Heart left ventricle (tissue), 16 donors: ENCODE measurements at regions not wholly inside any gene's neighbourhood (a gene's known extent, or its start where the extent isn't known, plus 50 kb on each side); places are given as distances from the start of the nearest gene placed in this dataset.

Experiments
- ATAC-seq, 4 donors: fragments of 200-7000 bp; cut with Tn5 transposase; one replicate each; pipeline ENCODE4 v1.9.1; 2020 to 2022; ENCODE audit warnings: moderate library complexity in 4 of 4, mild to moderate bottlenecking in 3 of 4, moderate number of reproducible peaks in 1 of 4
- DNase-seq, 5 donors: peaks; one replicate each; pipeline ENCODE4 v3.0.0-alpha.2; 2020
- H3K27ac ChIP-seq, 12 donors: fragments of 200-600 bp; sonication (generic) in 4 of 12; one replicate each; pipeline versions ENCODE4 v1.5.0 to v1.8.0; 2016 to 2022; ENCODE audit warnings: mild to moderate bottlenecking in 2 of 12
- H3K27me3 ChIP-seq, 9 donors: fragments of 200-600 bp; sonication (generic) in 2 of 9; one replicate each; pipeline versions ENCODE4 v1.5.1 to v1.8.0; 2016 to 2022; ENCODE audit warnings: mild to moderate bottlenecking in 3 of 9
- H3K36me3 ChIP-seq, 9 donors: fragments of 200-600 bp; sonication (generic) in 2 of 9; one replicate each; pipeline versions ENCODE4 v1.5.0 to v1.8.0; 2018 to 2022; ENCODE audit warnings: mild to moderate bottlenecking in 2 of 9
- H3K4me1 ChIP-seq, 12 donors: fragments of 200-600 bp; sonication (generic) in 4 of 12; one replicate each; pipeline versions ENCODE4 v1.5.0 to v1.8.0; 2016 to 2022; ENCODE audit warnings: mild to moderate bottlenecking in 3 of 12
- H3K4me3 ChIP-seq, 12 donors: fragments of 200-600 bp; sonication (generic) in 4 of 12; one replicate each; pipeline versions ENCODE4 v1.5.0 to v1.8.0; 2017 to 2022; ENCODE audit warnings: mild to moderate bottlenecking in 9 of 12, moderate library complexity in 4 of 12
- H3K9me3 ChIP-seq, 12 donors: fragments of 200-600 bp; sonication (generic) in 4 of 12; one replicate each; pipeline versions ENCODE4 v1.5.0 to v1.8.0; 2016 to 2022; ENCODE audit warnings: mild to moderate bottlenecking in 1 of 12
- CTCF ChIP-seq, 12 donors: fragments of 200-600 bp; sonication (generic) in 4 of 12; IDR thresholded peaks; one replicate each; pipeline versions ENCODE4 v1.5.0 to v1.8.0; 2018 to 2022; ENCODE audit warnings: antibody characterized with exemption in 12 of 12, mild to moderate bottlenecking in 5 of 12
- POLR2A ChIP-seq, 2 donors: fragments of 450-650 bp; IDR thresholded peaks; one replicate each; pipeline ENCODE4 v1.6.1; 2017; ENCODE audit warnings: antibody characterized with exemption in 2 of 2, mild to moderate bottlenecking in 2 of 2, moderate library complexity in 2 of 2
- whole genome bisulfite sequencing, 4 donors: extraction: QIAGEN DNeasy Blood & Tissue Kit in 2 of 4; methylation state at CpG; one replicate each; pipeline versions ENCODE4 v1.1.5 to v1.1.7; 2013 to 2018; 5-methylcytosine and 5-hydroxymethylcytosine counted together
- intact Hi-C, 10 donors: fragments of 100-400 bp; cut with DNase I; formaldehyde crosslinking; loops; one replicate each; pipeline versions ENCODE4 v1.11.1 to v1.14.2; 2022
- donor health status: ischemic (EF 13 %, LVEDD 7.1; RV severe dilation, severe dysfunction).
- donor health status: healthy with polysubstance abuse.
- donor health status: DM: no; HTN: yes; CAD: no.
- donor health status: DM: no; HTN: no; CAD: no.
- donor health status: ischemic (EF 25% LVEDD 6.9; RV normal size, moderate dysfunction).
- donor health status: ischemic (EF 25% LVEDD 5.7; RV mildly dilated, moderate dysfunction).
- donor health status: healthy.
- donor health status: DM: yes; HTN: yes; CAD: no.
- donor health status: ischemic (EF 35%, LVEDD 5.7; RV mildly dilated, moderate dysfunction).
- donor health status: nonischemic (EF 11% LVEDD 7.7; RV severe dilation, severe dysfunction).
- donor health status: DM: yes; HTN: yes; CAD: no.
- donor health status: PGD.
- donor health status: ischemic (EF 29% LVEDD 5.4; RV normal size, mild dysfunction).
- donor health status: nonischemic (EF 23%, LVEDD 6.1; RV moderate dilation, normal function).

GRCh38 chr12:83476695-83477690 lies 790.3 kb downstream of the TMTC2 start:
- H3K36me3 ChIP-seq, result no peaks in the 10 kb centered on the region
- intact Hi-C loops, result no loop called here
- TF ChIP-seq CTCF (IDR thresholded peaks at IDR 0.05) (no peak), POLR2A (IDR thresholded peaks at IDR 0.05) (no peak)
- H3K4me3 ChIP-seq, result no peak overlapping the region
- H3K27ac ChIP-seq, result peak overlapping the region in 6 of 12 donors; percentile 29 to 58 (median 42)
- peaks cover 0 to 4% (median 0%) of the 10 kb centered on the region in 12 donors for H3K9me3 ChIP-seq
- DNase-seq (no peak), ATAC-seq (no peak)
- no peaks in the 10 kb centered on the region for H3K27me3 ChIP-seq
- 59 to 65% (median 62%) methylated on average over 2 of the region's 2 CpGs for WGBS, 4 donors
- H3K4me1 ChIP-seq, result peaks cover 0 to 11% (median 0%) of the 10 kb centered on the region in 12 donors

GRCh38 chr12:83476006-83476405 lies 789.3 kb downstream of the TMTC2 start:
- TF ChIP-seq CTCF (IDR thresholded peaks at IDR 0.05), result no peak
- no peak for TF ChIP-seq POLR2A (IDR thresholded peaks at IDR 0.05)
- H3K27me3 ChIP-seq, result no peaks in the 10 kb centered on the region
- no peaks in the 10 kb centered on the region for H3K9me3 ChIP-seq
- DNase-seq (no peak), ATAC-seq (no peak)
- H3K4me1 ChIP-seq, result peaks cover 0 to 11% (median 0%) of the 10 kb centered on the region in 12 donors
- WGBS, 4 donors, result 89 to 100% (median 91%) methylated on average over 1 of the region's 1 CpG
- H3K27ac ChIP-seq, result no peak overlapping the region
- intact Hi-C loops, result no loop called here
- no peak overlapping the region for H3K4me3 ChIP-seq
- H3K36me3 ChIP-seq, result no peaks in the 10 kb centered on the region

GRCh38 chr12:83474369-83474768 lies 787.7 kb downstream of the TMTC2 start:
- no peak for DNase-seq
- intact Hi-C loops, result no loop called here
- ATAC-seq, result no peak
- Histone ChIP-seq H3K9me3 (no peaks in the 10 kb centered on the region), H3K4me1 (peaks cover 0 to 11% (median 0%) of the 10 kb centered on the region in 12 donors), H3K36me3 (no peaks in the 10 kb centered on the region), H3K4me3 (no peak overlapping the region), H3K27me3 (no peaks in the 10 kb centered on the region), H3K27ac (no peak overlapping the region)
- 77 to 86% (median 81%) methylated on average over 2 of the region's 2 CpGs for WGBS, 4 donors
- no peak for TF ChIP-seq POLR2A (IDR thresholded peaks at IDR 0.05)
- no peak for TF ChIP-seq CTCF (IDR thresholded peaks at IDR 0.05)

GRCh38 chr12:83473408-83474095 lies 786.8 kb downstream of the TMTC2 start:
- H3K4me1 ChIP-seq, result peaks cover 0 to 11% (median 0%) of the 10 kb centered on the region in 12 donors
- WGBS, 4 donors, result 61 to 86% (median 70%) methylated on average over 3 of the region's 3 CpGs
- TF ChIP-seq CTCF (IDR thresholded peaks at IDR 0.05) (no peak), POLR2A (IDR thresholded peaks at IDR 0.05) (no peak)
- intact Hi-C loops, result no loop called here
- no peaks in the 10 kb centered on the region for H3K9me3 ChIP-seq
- ATAC-seq (no peak), DNase-seq (no peak)
- H3K36me3 ChIP-seq, result no peaks in the 10 kb centered on the region
- H3K27ac ChIP-seq, result no peak overlapping the region
- H3K27me3 ChIP-seq, result no peaks in the 10 kb centered on the region
- no peak overlapping the region for H3K4me3 ChIP-seq
